ENCODE measurements at regions not wholly inside any gene's neighbourhood (a gene's known extent, or its start where the extent isn't known, plus 50 kb on each side); places are given as distances from the start of the nearest gene placed in this dataset.

GRCh38 chr6:25006075-25006474 is 70.3 kb upstream of the RIPOR2 start:
- Histone ChIP-seq H3K79me1 (ENCODE audit: low read depth in 1 of 2, low read length in 2 of 2) (no peaks in the 10 kb centered on the region), H2AFZ (replicated peaks; ENCODE audit: low read length, poor library complexity) (no peak overlapping the region), H3K9me1 (ENCODE audit: insufficient read depth, low read length) (peaks cover 7% of the 10 kb centered on the region), H3K4ac (ENCODE audit: low read depth, low read length) (no peak overlapping the region; the same call in 1 of the 2 replicates), H4K91ac (ENCODE audit: insufficient read depth, low read depth, low read length) (no peak overlapping the region), H3K18ac (ENCODE audit: low read depth, low read length) (peak overlapping the region; percentile 81; the same call in 1 of the 2 replicates), H2BK5ac (ENCODE audit: low read depth, low read length, poor library complexity, severe bottlenecking) (no peak overlapping the region), H2BK15ac (ENCODE audit: low read depth, low read length) (peak overlapping the region; percentile 30; the same call in 1 of the 3 replicates), H3K9ac (ENCODE audit: low read depth, low read length) (no peak overlapping the region), H4K5ac (ENCODE audit: low read depth, low read length) (no peak overlapping the region), H3K27me3 (ENCODE audit: control insufficient read depth, insufficient read depth, low read length) (no peaks in the 10 kb centered on the region), H2AK9ac (replicated peaks; ENCODE audit: low read depth, low read length, poor library complexity) (no peak overlapping the region), H4K20me1 (ENCODE audit: insufficient read depth, low read length) (no peaks in the 10 kb centered on the region), H3K4me1 (ENCODE audit: control insufficient read depth, insufficient read depth, low read length) (peaks cover 13% of the 10 kb centered on the region), H3K36me3 (ENCODE audit: control insufficient read depth, insufficient read depth, low read length) (no peaks in the 10 kb centered on the region), H2AK5ac (ENCODE audit: low read depth, low read length) (no peak overlapping the region), H3K27ac (ENCODE audit: insufficient read depth, low read length) (no peak overlapping the region), H3K23ac (ENCODE audit: low read depth, low read length) (no peak overlapping the region), H2BK20ac (ENCODE audit: low read depth, low read length) (peak overlapping the region; percentile 78; the same call in 1 of the 2 replicates), H3K14ac (replicated peaks; ENCODE audit: low read depth, low read length) (0 out of 2 replicates have a peak overlapping the region, but pooled peaks have one; percentile 73), H4K8ac (ENCODE audit: low read depth in 2 of 2, low read length in 2 of 2) (0 out of 4 replicates have a peak overlapping the region, but pooled peaks of 1 of the 2 experiments have one; percentile 57), H2BK120ac (ENCODE audit: low read depth, low read length) (peak overlapping the region; percentile 68), H3K56ac (ENCODE audit: extremely low read depth, insufficient read depth, low read length) (no peak overlapping the region), H3K9me3 (ENCODE audit: control insufficient read depth, insufficient read depth, low read length) (no peaks in the 10 kb centered on the region), H3K4me3 (ENCODE audit: insufficient read depth, low read depth, low read length) (no peak overlapping the region), H3K4me2 (ENCODE audit: low read depth, low read length) (no peak overlapping the region)
- no TSS peak for BruUV-seq (replicated peaks)
- no peak for TF ChIP-seq SMC3 (IDR thresholded peaks at IDR 0.05; ENCODE audit: low read depth, low read length)
- TF ChIP-seq CEBPB (IDR thresholded peaks at IDR 0.05; ENCODE audit: low read depth, low read length) = no peak
- TF ChIP-seq BHLHE40 (IDR thresholded peaks at IDR 0.05; ENCODE audit: low read depth, low read length) = no peak
- TF ChIP-seq FOS (IDR thresholded peaks at IDR 0.05; ENCODE audit: low read depth, low read length) = no peak
- no peak for TF ChIP-seq RCOR1 (IDR thresholded peaks at IDR 0.05; ENCODE audit: insufficient replicate concordance, low read length)
- TF ChIP-seq POLR2A (IDR thresholded peaks at IDR 0.05; ENCODE audit: low read depth, low read length) = no peak
- TF ChIP-seq NFE2L2 (IDR thresholded peaks at IDR 0.05; ENCODE audit: low read depth, low read length) = no peak
- TF ChIP-seq RAD21 (IDR thresholded peaks at IDR 0.05; ENCODE audit: low read length) = no peak
- no peak for TF ChIP-seq MXI1 (IDR thresholded peaks at IDR 0.05; ENCODE audit: borderline replicate concordance, low read depth, low read length)
- TF ChIP-seq, protein P1, sequence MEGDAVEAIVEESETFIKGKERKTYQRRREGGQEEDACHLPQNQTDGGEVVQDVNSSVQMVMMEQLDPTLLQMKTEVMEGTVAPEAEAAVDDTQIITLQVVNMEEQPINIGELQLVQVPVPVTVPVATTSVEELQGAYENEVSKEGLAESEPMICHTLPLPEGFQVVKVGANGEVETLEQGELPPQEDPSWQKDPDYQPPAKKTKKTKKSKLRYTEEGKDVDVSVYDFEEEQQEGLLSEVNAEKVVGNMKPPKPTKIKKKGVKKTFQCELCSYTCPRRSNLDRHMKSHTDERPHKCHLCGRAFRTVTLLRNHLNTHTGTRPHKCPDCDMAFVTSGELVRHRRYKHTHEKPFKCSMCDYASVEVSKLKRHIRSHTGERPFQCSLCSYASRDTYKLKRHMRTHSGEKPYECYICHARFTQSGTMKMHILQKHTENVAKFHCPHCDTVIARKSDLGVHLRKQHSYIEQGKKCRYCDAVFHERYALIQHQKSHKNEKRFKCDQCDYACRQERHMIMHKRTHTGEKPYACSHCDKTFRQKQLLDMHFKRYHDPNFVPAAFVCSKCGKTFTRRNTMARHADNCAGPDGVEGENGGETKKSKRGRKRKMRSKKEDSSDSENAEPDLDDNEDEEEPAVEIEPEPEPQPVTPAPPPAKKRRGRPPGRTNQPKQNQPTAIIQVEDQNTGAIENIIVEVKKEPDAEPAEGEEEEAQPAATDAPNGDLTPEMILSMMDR (conservative IDR thresholded peaks at IDR 0.05; ENCODE audit: low read depth, low read length) = no peak
- no peak for TF ChIP-seq MAFK (IDR thresholded peaks at IDR 0.05; ENCODE audit: low read depth, low read length)
- in situ Hi-C loops (cut with MboI; ENCODE audit: low sequenced_read_pairs) = loop anchor here (5.0 kb wide), 1 partner anchor 144 kb away; no protein-coding TSS in a partner anchor
- POLR2A ChIA-PET (ENCODE audit: unreplicated experiment) = no interaction called here
- WGBS, 2 experiments (ENCODE audit: extremely low coverage in 2 of 2, insufficient read length in 1 of 2) = no CpG with 5 or more reads among the region's 1 CpG
- dilution Hi-C loops (cut with HindIII; ENCODE audit: low sequenced_read_pairs, unreplicated experiment) = no loop called here
- intact Hi-C loops (cut with micrococcal nuclease) = no loop called here
- ATAC-seq (ENCODE audit: low read depth) (no peak), DNase-seq (no peak)
- CTCF ChIA-PET = interaction anchor here (0.5 to 1.1 kb wide), 3 partner anchors 14 to 150 kb away, joined by 3 read pairs; no protein-coding TSS in a partner anchor

Measured in IMR-90 (cell line).